Putamen (tissue), 1 donor: ENCODE measurements at regions not wholly inside any gene's neighbourhood (a gene's known extent, or its start where the extent isn't known, plus 50 kb on each side); places are given as distances from the start of the nearest gene placed in this dataset.

ENCODE experiments used
- DNase-seq: peaks from one replicate; pipeline ENCODE4 v3.0.0-alpha.2; 2016; ENCODE audit warnings: low spot score

GRCh38 chr5:174159327-174160114 lies 114.0 kb downstream of the NSG2 start:
- no peak for DNase-seq

GRCh38 chr5:174165406-174165805 lies 119.9 kb downstream of the NSG2 start:
- DNase-seq, result no peak

GRCh38 chr5:174166231-174167079 lies 120.9 kb downstream of the NSG2 start:
- DNase-seq, result no peak

GRCh38 chr5:174167080-174167910 lies 121.8 kb downstream of the NSG2 start:
- DNase-seq, result no peak

GRCh38 chr5:174172152-174172551 lies 126.6 kb downstream of the NSG2 start:
- DNase-seq, result peak; percentile 81

- DNase-seq, result no peak
Measured at GRCh38 chr5:174172566-174172965, 127.1 kb downstream of the NSG2 start.

- DNase-seq, result no peak
Measured at GRCh38 chr5:174173766-174174165, 128.3 kb downstream of the NSG2 start.

- no peak for DNase-seq
Measured at GRCh38 chr5:174175716-174176268, 130.3 kb downstream of the NSG2 start.

- no peak for DNase-seq
Measured at GRCh38 chr5:174176511-174176910, 131.0 kb downstream of the NSG2 start.

GRCh38 chr5:174177531-174177930 lies 132.0 kb downstream of the NSG2 start:
- DNase-seq, result peak; percentile 40

- no peak for DNase-seq
Measured at GRCh38 chr5:174177976-174178605, 132.6 kb downstream of the NSG2 start.

GRCh38 chr5:174180639-174181038 lies 135.1 kb downstream of the NSG2 start:
- no peak for DNase-seq

- no peak for DNase-seq
Measured at GRCh38 chr5:174182111-174182510, 136.6 kb downstream of the NSG2 start.

GRCh38 chr5:174183701-174184100 lies 138.2 kb downstream of the NSG2 start:
- no peak for DNase-seq

GRCh38 chr5:174185506-174185905 lies 140.0 kb downstream of the NSG2 start:
- no peak for DNase-seq

GRCh38 chr5:174186096-174186695 lies 140.7 kb downstream of the NSG2 start:
- DNase-seq, result no peak

- DNase-seq, result no peak
Measured at GRCh38 chr5:174187001-174187400, 141.5 kb downstream of the NSG2 start.

GRCh38 chr5:174187481-174187880 lies 142.0 kb downstream of the NSG2 start:
- no peak for DNase-seq

- DNase-seq, result no peak
Measured at GRCh38 chr5:174188295-174188694, 142.8 kb downstream of the NSG2 start.

GRCh38 chr5:174189654-174190541 lies 144.4 kb downstream of the NSG2 start:
- DNase-seq, result no peak
